HEK293T (cell line): ENCODE measurements at regions not wholly inside any gene's neighbourhood (a gene's known extent, or its start where the extent isn't known, plus 50 kb on each side); places are given as distances from the start of the nearest gene placed in this dataset.
"Not testable (repeated sequence)": the region's sequence is repeated elsewhere in the genome, so short reads cannot be mapped to it uniquely, and the experiment has no call there.

Source experiments
- CTCF ChIA-PET: fragments of 350-600 bp; formaldehyde crosslinking; extraction: SDS; loops from one replicate; lab custom pipeline; 2021; ENCODE audit warnings: antibody characterized with exemption, inconsistent platforms; lab: Yijun Ruan, JAX
- POLR2A ChIA-PET: fragments of 350-600 bp; formaldehyde crosslinking; extraction: SDS; loops from one replicate; lab custom pipeline; 2020; ENCODE audit warnings: antibody characterized with exemption, inconsistent platforms; lab: Yijun Ruan, JAX
- DNase-seq: peaks from one replicate; pipeline ENCODE4 v3.0.0; 2012; ENCODE audit warnings: mixed read lengths; ENCODE audit errors: extremely low spot score
- ARNT ChIP-seq: fragments of 450-650 bp; IDR thresholded peaks from 2 replicates; pipeline ENCODE4 v1.6.1; 2017; ENCODE audit warnings: mild to moderate bottlenecking
- BHLHE40 ChIP-seq: fragments of 450-650 bp; IDR thresholded peaks from 2 replicates; pipeline ENCODE4 v1.6.1; 2016; ENCODE audit warnings: mild to moderate bottlenecking, moderate library complexity, borderline replicate concordance
- CTBP1 ChIP-seq: fragments of 450-650 bp; IDR thresholded peaks from 2 replicates; pipeline ENCODE4 v1.6.1; 2016; ENCODE audit warnings: borderline replicate concordance
- ELF4 ChIP-seq: fragments of 450-650 bp; IDR thresholded peaks from 2 replicates; pipeline ENCODE4 v1.6.1; 2017; ENCODE audit warnings: antibody characterized with exemption
- FOXA1 ChIP-seq: fragments of 450-650 bp; IDR thresholded peaks from 2 replicates; pipeline ENCODE4 v1.6.1; 2016; ENCODE audit warnings: mild to moderate bottlenecking
- FOXK2 ChIP-seq: fragments of 450-650 bp; IDR thresholded peaks from 2 replicates; pipeline ENCODE4 v1.6.1; 2016; ENCODE audit warnings: mild to moderate bottlenecking
- FOXM1 ChIP-seq: fragments of 450-650 bp; IDR thresholded peaks from 2 replicates; pipeline ENCODE4 v1.6.1; 2017; ENCODE audit warnings: mild to moderate bottlenecking, borderline replicate concordance
- HDGF ChIP-seq: fragments of 450-650 bp; IDR thresholded peaks from 2 replicates; pipeline ENCODE4 v1.6.1; 2017; ENCODE audit warnings: antibody characterized with exemption, borderline replicate concordance
- L3MBTL2 ChIP-seq: fragments of 450-650 bp; conservative IDR thresholded peaks from 2 replicates; pipeline ENCODE4 v1.6.1; 2016; ENCODE audit warnings: mild to moderate bottlenecking
- LEF1 ChIP-seq: fragments of 450-650 bp; IDR thresholded peaks from 2 replicates; pipeline ENCODE4 v1.6.1; 2017; ENCODE audit warnings: mild to moderate bottlenecking, borderline replicate concordance
- NFRKB ChIP-seq: fragments of 450-650 bp; IDR thresholded peaks from 2 replicates; pipeline ENCODE4 v1.6.1; 2016; ENCODE audit warnings: mild to moderate bottlenecking, moderate library complexity
- PKNOX1 ChIP-seq: fragments of 450-650 bp; IDR thresholded peaks from 2 replicates; pipeline ENCODE4 v1.6.1; 2016
- SP1 ChIP-seq: fragments of 450-650 bp; IDR thresholded peaks from 2 replicates; pipeline ENCODE4 v1.6.1; 2017
- SUZ12 ChIP-seq: fragments of 450-650 bp; IDR thresholded peaks from 2 replicates; pipeline ENCODE4 v1.6.1; 2016; ENCODE audit warnings: mild to moderate bottlenecking
- TARDBP ChIP-seq: fragments of 450-650 bp; IDR thresholded peaks from 2 replicates; pipeline ENCODE4 v1.6.1; 2016
- ZNF384 ChIP-seq: fragments of 450-650 bp; IDR thresholded peaks from 2 replicates; pipeline ENCODE4 v1.6.1; 2016

DNA sequence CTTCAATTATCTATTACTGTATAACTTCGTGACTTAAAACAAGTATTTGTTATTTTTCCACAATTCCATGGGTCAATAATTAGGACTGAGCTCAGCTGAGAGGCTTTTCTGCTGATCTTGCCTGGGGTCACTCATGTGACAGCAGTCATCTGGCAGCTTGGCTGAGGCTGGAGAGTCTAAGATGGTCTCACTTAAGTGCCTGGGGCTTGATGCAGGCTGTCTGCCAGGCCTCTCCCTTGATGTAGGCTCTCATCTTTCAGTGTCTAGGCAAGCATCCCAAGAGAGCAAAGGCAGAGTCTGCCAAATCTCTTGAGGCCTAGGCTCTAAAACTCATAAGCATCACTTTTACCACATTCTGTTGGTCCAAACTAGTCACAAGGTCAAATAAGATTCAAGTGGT lies 93.2 kb downstream of the NKX2-1 start:
- no peak for DNase-seq
- CTCF ChIA-PET, result no interaction called here
- POLR2A ChIA-PET, result no interaction called here
- TF ChIP-seq ARNT, result no peak
- no peak for TF ChIP-seq SUZ12
- TF ChIP-seq NFRKB, result no peak

DNA sequence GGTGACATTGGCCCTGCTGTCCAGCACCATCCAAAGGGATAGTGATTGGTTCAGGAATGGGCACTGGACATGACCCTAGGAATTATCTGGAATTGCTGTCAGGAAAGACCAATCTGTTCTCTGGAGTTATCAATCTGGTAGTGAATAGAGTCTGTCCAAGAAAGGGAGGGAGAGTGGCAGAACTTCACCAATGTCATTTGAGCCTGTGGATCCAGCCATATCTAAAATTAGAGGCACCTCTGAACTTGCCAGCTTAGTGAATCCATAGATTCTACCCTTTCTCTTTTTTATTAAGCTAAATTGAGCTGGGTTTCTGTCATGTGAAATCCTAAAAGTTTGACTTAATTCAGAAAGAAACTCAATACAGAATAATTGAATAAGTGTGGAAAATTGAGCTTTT lies 93.9 kb downstream of the NKX2-1 start:
- no peak for DNase-seq
- ChIA-PET CTCF (no interaction called here), POLR2A (no interaction called here)
- TF ChIP-seq FOXK2, result no peak
- TF ChIP-seq PKNOX1, result no peak
- no peak for TF ChIP-seq HDGF
- TF ChIP-seq FOXA1, result no peak
- no peak for TF ChIP-seq BHLHE40
- no peak for TF ChIP-seq SUZ12

GRCh38 chr14:36424478-36425102 lies 95.4 kb downstream of the NKX2-1 start:
- ChIA-PET POLR2A (no interaction called here), CTCF (no interaction called here)
- no peak for DNase-seq
- TF ChIP-seq NFRKB (no peak), PKNOX1 (peak; percentile 62)

DNA sequence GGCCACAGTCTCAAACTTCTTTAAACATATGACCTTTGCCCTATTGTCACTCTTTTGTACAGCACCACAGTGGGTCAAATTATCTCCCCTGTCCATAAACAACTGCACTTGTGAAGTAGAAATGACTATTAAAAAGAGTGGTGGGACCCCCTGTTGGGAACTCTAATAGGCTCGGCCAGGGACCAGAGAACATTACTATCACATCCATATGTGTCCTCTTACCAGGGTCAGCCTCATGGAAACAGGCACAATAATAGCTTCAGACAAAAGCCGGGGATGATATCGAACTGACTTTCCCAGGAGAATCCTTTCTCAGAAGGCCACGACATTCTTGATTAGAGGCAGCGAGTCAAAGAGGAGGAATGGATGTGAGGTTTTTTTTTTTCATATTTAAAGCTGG lies 96.6 kb downstream of the NKX2-1 start:
- DNase-seq, result no peak
- CTCF ChIA-PET, result interaction anchor here (0.6 kb wide), 1 partner anchor 974 kb away, joined by 5 read pairs; no protein-coding TSS in a partner anchor
- TF ChIP-seq LEF1, result no peak
- TF ChIP-seq NFRKB, result no peak
- TF ChIP-seq TARDBP, result no peak
- no peak for TF ChIP-seq PKNOX1
- TF ChIP-seq ELF4, result no peak
- TF ChIP-seq FOXA1, result no peak
- no peak for TF ChIP-seq FOXK2
- TF ChIP-seq HDGF, result no peak
- no peak for TF ChIP-seq BHLHE40
- no peak for TF ChIP-seq FOXM1
- TF ChIP-seq SUZ12, result no peak
- TF ChIP-seq ZNF384, result no peak
- no peak for TF ChIP-seq CTBP1
- TF ChIP-seq L3MBTL2, result no peak
- TF ChIP-seq SP1, result no peak
- TF ChIP-seq ARNT, result no peak
- POLR2A ChIA-PET, result no interaction called here

DNA sequence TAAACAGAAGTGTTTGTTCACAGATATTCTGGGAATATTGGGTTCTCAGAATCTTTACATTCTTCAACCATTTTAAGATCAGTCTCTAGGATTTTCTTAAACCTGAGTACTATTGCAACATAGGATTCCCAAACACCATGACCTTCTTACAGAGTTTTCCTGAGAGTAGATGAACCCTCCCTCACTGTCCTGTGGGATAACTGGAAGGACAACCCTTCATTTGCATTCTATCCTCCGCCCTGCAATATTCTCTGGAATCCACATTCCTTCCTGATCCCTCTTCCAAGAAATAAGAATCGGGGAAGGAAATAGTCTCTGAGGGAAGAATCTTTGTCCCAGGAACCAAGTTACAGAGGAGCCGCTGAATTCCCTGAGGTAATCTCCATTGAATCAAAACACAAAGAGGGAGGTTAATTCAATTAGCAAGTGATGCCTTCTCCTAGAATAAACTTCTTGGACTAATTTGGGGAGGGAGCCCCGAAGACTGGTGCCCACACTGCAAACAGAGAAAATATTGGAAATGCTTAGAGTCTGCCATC lies 99.8 kb upstream of the MBIP start:
- ChIA-PET CTCF (no interaction called here), POLR2A (no interaction called here)
- DNase-seq, result no peak

GRCh38 chr14:36418937-36419336 lies 98.5 kb upstream of the MBIP start:
- TF ChIP-seq NFRKB (no peak), PKNOX1 (peak; percentile 68)
- CTCF ChIA-PET, result no interaction called here
- POLR2A ChIA-PET, result no interaction called here
- no peak for DNase-seq

More for the DNA sequence above, 99.8 kb upstream of the MBIP start:
- TF ChIP-seq SUZ12 (no peak), LEF1 (no peak), BHLHE40 (no peak), HDGF (no peak), FOXM1 (no peak), ELF4 (no peak), FOXK2 (no peak), SP1 (no peak), L3MBTL2 (no peak), FOXA1 (no peak), CTBP1 (no peak), ARNT (no peak), PKNOX1 (no peak), TARDBP (no peak), ZNF384 (no peak), NFRKB (no peak)

- CTCF ChIA-PET, POLR2A ChIA-PET, DNase-seq: not testable (repeated sequence)
Measured at GRCh38 chr14:36411951-36412350, 91.5 kb upstream of the MBIP start.
